C4-2B (cell line): ENCODE measurements at regions not wholly inside any gene's neighbourhood (a gene's known extent, or its start where the extent isn't known, plus 50 kb on each side); places are given as distances from the start of the nearest gene placed in this dataset.
A peak's percentile ranks its signal among the peaks of the same experiment; 100 is the strongest.

Experiments
- H3K27ac ChIP-seq: fragments of 450-650 bp; 2 replicates; pipeline ENCODE4 v1.5.1; 2017
- ZFX ChIP-seq: fragments of 450-650 bp; IDR thresholded peaks from 2 replicates; pipeline ENCODE4 v1.6.1; 2017
- TF ChIP-seq, protein P1 (sequence below): fragments of 450-650 bp; conservative IDR thresholded peaks from 2 replicates; pipeline ENCODE4 v1.5.1; 2017; ENCODE audit warnings: mild to moderate bottlenecking

DNA sequence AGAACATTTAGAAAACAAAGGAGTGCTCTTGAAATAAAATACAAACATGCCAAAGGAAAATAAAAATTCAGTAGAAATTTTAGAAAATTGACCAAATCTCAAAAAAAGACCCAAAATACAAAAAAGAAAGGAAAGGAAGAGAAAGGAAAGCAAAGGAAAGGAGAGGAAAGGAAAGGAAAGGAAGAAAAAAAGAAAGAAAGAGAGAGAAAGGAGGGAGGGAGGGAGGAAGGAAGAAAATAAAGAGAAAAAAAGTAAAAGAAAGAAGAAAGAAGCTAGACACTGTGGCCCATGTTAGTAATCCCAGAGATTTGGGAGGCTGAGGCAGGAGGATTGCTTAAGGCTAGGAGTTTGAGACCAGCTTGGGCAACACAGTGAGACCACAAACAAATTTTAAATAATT is 500.1 kb upstream of the VRK2 start:
- TF ChIP-seq, protein P1, sequence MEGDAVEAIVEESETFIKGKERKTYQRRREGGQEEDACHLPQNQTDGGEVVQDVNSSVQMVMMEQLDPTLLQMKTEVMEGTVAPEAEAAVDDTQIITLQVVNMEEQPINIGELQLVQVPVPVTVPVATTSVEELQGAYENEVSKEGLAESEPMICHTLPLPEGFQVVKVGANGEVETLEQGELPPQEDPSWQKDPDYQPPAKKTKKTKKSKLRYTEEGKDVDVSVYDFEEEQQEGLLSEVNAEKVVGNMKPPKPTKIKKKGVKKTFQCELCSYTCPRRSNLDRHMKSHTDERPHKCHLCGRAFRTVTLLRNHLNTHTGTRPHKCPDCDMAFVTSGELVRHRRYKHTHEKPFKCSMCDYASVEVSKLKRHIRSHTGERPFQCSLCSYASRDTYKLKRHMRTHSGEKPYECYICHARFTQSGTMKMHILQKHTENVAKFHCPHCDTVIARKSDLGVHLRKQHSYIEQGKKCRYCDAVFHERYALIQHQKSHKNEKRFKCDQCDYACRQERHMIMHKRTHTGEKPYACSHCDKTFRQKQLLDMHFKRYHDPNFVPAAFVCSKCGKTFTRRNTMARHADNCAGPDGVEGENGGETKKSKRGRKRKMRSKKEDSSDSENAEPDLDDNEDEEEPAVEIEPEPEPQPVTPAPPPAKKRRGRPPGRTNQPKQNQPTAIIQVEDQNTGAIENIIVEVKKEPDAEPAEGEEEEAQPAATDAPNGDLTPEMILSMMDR, result no peak
- TF ChIP-seq ZFX, result no peak
- no peak overlapping the region for H3K27ac ChIP-seq

DNA sequence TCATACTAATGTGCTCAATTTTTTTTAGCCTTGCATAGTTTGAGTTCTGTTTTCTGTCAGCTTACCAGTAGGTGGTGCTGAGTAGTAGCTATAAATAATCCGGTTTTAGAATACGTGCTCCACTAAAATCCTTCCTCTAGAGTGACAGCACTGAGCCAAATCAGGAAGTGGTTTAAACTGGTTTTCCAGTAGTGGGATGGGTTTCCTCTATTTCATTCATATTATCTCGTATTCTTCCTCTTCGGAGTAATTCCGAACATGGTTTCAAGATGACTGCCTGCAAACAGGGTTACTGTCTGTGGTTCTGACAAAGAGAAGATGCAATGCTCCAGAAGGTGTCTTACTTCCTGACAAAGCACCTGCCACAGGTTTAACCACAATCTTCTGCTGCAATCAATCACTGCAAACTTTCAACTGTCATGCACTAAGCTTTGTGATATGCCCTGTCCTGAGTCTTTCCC is 496.9 kb upstream of the VRK2 start:
- no peak for TF ChIP-seq ZFX
- TF ChIP-seq, protein P1, result peak; percentile 51
- H3K27ac ChIP-seq, result no peak overlapping the region

DNA sequence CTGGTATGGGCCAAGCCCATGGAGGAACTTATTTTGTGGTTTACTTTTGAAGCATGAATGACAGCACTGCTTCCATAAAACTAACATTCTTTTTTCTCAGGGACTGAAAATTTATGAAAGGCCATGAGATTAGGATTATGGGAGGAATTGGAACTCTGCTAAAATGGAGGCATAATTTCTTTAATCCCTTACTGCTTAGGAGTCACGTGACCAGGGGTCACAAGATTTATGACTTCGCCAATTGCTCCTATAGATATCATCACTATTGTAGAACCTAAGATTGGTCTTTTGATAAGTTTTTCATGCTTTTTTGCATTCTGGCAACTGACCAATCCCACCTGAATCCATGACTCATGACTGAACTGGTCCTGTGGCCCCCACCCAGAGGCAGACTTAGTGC is 495.7 kb upstream of the VRK2 start:
- no peak overlapping the region for H3K27ac ChIP-seq
- TF ChIP-seq, protein P1, result no peak
- no peak for TF ChIP-seq ZFX

DNA sequence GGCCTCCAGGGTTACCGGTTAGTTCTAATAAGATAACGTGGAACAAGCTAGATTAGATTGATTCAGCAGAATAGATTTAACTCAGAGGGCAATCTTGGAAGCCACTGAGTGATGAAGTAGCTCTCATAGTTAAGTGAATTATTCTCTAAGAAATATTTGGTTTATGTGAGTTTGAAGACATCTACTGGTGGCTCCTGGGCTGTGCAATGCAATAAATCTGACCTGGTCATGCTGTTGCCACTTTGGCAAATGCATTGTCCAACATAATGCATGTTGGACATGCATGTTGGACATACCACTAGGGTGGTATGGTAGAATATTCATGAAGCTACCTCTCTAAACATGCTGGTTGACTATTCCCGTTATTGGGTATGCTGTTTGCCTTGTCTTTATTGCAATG is 493.7 kb upstream of the VRK2 start:
- H3K27ac ChIP-seq, result no peak overlapping the region

DNA sequence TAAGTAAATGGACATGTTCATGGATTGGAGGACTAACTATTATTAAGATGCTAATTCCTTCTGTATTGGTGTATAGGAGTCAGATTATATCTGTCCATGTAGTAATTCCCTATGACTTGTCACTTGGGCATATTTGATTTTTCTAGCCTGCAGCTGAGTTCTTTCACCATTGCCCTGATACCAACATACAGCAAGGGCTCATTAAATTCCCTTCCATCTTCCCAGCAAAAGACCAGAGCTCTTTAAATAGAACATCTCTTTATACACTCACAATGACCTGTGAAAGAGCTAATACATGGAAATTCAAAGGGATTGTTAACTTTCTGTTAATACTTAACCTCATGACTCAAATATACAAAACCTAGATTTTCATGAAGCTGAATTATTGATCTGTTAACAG is 492.3 kb upstream of the VRK2 start:
- TF ChIP-seq ZFX, result no peak
- TF ChIP-seq, protein P1, result no peak
- no peak overlapping the region for H3K27ac ChIP-seq

More for the DNA sequence above, 493.7 kb upstream of the VRK2 start:
- TF ChIP-seq ZFX, result no peak
- TF ChIP-seq, protein P1, result peak; percentile 18

DNA sequence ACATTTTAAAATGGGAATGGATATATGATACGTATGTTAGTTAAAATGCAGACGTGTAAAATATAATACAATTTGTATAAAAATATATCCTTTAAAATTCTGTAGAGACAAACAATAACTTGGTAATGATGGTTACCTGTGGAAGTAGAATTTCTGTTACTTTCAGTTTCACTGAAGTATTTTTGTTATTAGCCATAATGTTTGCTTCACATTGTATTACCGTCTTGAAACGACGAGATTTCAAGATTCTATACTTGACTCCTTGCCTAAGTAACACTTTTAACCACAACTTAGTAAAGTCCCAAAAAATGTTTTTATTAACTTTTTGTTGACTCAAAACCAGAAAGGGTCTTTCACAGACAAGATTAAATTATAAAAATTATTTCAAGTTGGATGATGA is 488.3 kb upstream of the VRK2 start:
- H3K27ac ChIP-seq, result no peak overlapping the region
- no peak for TF ChIP-seq ZFX
- TF ChIP-seq, protein P1, result no peak

DNA sequence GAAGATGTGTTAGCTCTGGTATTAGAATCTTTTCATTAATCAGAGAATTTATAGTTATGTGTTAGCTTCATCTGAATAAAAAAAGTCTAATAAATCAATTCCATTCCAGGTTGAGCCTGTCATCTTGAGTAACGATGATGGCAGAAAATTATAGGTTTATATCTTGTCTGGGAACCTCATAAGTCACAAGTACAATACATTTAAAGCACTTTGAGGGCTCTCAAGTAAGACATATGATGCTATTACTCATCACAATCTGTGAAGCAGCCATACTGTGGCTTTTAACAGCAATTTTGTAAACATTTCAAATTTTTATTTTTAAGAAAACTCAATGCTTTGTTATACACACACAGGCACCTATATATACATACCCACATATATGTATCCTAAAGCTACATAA is 484.1 kb upstream of the VRK2 start:
- no peak overlapping the region for H3K27ac ChIP-seq
- TF ChIP-seq, protein P1, result no peak
- no peak for TF ChIP-seq ZFX
